ENCODE measurements at regions not wholly inside any gene's neighbourhood (a gene's known extent, or its start where the extent isn't known, plus 50 kb on each side); places are given as distances from the start of the nearest gene placed in this dataset.

GRCh38 chr2:104708967-104709366, 144.9 kb upstream of the POU3F3 start:
- Histone ChIP-seq H3K27ac (no peak overlapping the region), H3K4me3 (ENCODE audit: low read depth, low read length) (no peak overlapping the region), H3K36me3 (ENCODE audit: control insufficient read depth, insufficient read depth, low read length) (no peaks in the 10 kb centered on the region), H2AFZ (no peak overlapping the region), H3K4me2 (ENCODE audit: low read length) (no peak overlapping the region), H3K9ac (no peak overlapping the region), H3K4me1 (no peaks in the 10 kb centered on the region), H3K9me3 (ENCODE audit: control insufficient read depth, low read length) (no peaks in the 10 kb centered on the region), H3K27me3 (ENCODE audit: control insufficient read depth, insufficient read depth, low read length) (no peaks in the 10 kb centered on the region), H3K79me2 (no peaks in the 10 kb centered on the region)
- TF ChIP-seq, protein P1, sequence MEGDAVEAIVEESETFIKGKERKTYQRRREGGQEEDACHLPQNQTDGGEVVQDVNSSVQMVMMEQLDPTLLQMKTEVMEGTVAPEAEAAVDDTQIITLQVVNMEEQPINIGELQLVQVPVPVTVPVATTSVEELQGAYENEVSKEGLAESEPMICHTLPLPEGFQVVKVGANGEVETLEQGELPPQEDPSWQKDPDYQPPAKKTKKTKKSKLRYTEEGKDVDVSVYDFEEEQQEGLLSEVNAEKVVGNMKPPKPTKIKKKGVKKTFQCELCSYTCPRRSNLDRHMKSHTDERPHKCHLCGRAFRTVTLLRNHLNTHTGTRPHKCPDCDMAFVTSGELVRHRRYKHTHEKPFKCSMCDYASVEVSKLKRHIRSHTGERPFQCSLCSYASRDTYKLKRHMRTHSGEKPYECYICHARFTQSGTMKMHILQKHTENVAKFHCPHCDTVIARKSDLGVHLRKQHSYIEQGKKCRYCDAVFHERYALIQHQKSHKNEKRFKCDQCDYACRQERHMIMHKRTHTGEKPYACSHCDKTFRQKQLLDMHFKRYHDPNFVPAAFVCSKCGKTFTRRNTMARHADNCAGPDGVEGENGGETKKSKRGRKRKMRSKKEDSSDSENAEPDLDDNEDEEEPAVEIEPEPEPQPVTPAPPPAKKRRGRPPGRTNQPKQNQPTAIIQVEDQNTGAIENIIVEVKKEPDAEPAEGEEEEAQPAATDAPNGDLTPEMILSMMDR (IDR thresholded peaks at IDR 0.05), result no peak

DNA sequence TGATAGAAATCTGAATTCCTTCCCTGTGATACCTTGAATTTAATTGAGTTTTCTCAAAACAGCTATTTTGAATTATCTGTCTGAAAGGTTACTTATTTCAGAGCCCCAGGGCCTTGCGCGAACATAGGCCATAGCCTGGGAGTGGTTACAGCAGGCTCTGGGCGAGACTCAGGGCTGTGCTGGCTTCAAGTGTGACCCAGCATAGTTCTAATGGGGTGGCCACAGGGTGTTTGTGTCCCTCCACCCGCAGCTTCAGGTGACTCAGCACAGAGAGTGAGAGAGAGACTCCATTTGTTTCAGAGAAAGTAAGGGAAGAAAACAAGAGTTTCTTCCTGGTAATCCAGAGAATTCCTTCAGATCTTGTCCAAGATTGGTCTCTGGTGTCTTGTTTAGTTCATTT, 137.9 kb upstream of the POU3F3 start:
- no peaks in the 10 kb centered on the region for H3K36me3 ChIP-seq (ENCODE audit: control insufficient read depth, insufficient read depth, low read length)
- H3K4me2 ChIP-seq (ENCODE audit: low read length), result no peak overlapping the region
- H3K27ac ChIP-seq, result no peak overlapping the region
- no peaks in the 10 kb centered on the region for H3K9me3 ChIP-seq (ENCODE audit: control insufficient read depth, low read length)
- H2AFZ ChIP-seq, result no peak overlapping the region
- no peaks in the 10 kb centered on the region for H3K79me2 ChIP-seq
- no peak overlapping the region for H3K9ac ChIP-seq
- H3K4me3 ChIP-seq (ENCODE audit: low read depth, low read length), result no peak overlapping the region
- no peaks in the 10 kb centered on the region for H3K4me1 ChIP-seq
- TF ChIP-seq, protein P1 (IDR thresholded peaks at IDR 0.05), result no peak
- no peaks in the 10 kb centered on the region for H3K27me3 ChIP-seq (ENCODE audit: control insufficient read depth, insufficient read depth, low read length)

- Histone ChIP-seq H3K4me2 (ENCODE audit: low read length) (no peak overlapping the region), H3K9me3 (ENCODE audit: control insufficient read depth, low read length) (no peaks in the 10 kb centered on the region), H3K9ac (no peak overlapping the region), H2AFZ (no peak overlapping the region), H3K4me1 (no peaks in the 10 kb centered on the region), H3K4me3 (ENCODE audit: low read depth, low read length) (no peak overlapping the region), H3K36me3 (ENCODE audit: control insufficient read depth, insufficient read depth, low read length) (no peaks in the 10 kb centered on the region), H3K79me2 (no peaks in the 10 kb centered on the region), H3K27ac (no peak overlapping the region), H3K27me3 (ENCODE audit: control insufficient read depth, insufficient read depth, low read length) (no peaks in the 10 kb centered on the region)
- TF ChIP-seq, protein P1 (IDR thresholded peaks at IDR 0.05), result no peak
These were observed 120.5 kb upstream of the POU3F3 start for GRCh38 chr2:104733226-104733943.

GRCh38 chr2:104734937-104735586, 118.9 kb upstream of the POU3F3 start:
- Histone ChIP-seq H3K4me3 (ENCODE audit: low read depth, low read length) (no peak overlapping the region), H3K27me3 (ENCODE audit: control insufficient read depth, insufficient read depth, low read length) (no peaks in the 10 kb centered on the region), H3K79me2 (no peaks in the 10 kb centered on the region), H3K4me2 (ENCODE audit: low read length) (no peak overlapping the region), H3K36me3 (ENCODE audit: control insufficient read depth, insufficient read depth, low read length) (no peaks in the 10 kb centered on the region), H2AFZ (no peak overlapping the region), H3K9me3 (ENCODE audit: control insufficient read depth, low read length) (no peaks in the 10 kb centered on the region), H3K9ac (no peak overlapping the region), H3K27ac (no peak overlapping the region), H3K4me1 (no peaks in the 10 kb centered on the region)
- TF ChIP-seq, protein P1 (IDR thresholded peaks at IDR 0.05), result no peak
